ENCODE measurements at regions not wholly inside any gene's neighbourhood (a gene's known extent, or its start where the extent isn't known, plus 50 kb on each side); places are given as distances from the start of the nearest gene placed in this dataset.
"Not testable (repeated sequence)": the region's sequence is repeated elsewhere in the genome, so short reads cannot be mapped to it uniquely, and the experiment has no call there.

GRCh38 chr13:87976650-87977049 is 305.5 kb downstream of the SLITRK5 start:
- H3K4me1 Mint-ChIP-seq: not testable (repeated sequence)

GRCh38 chr13:87981416-87981815 is 310.2 kb downstream of the SLITRK5 start:
- Mint-ChIP-seq H3K4me1 (no peaks in the 10 kb centered on the region), H3K27ac (no peak overlapping the region), H3K27me3 (no peaks in the 10 kb centered on the region), H3K9me3 (peaks cover 5% of the 10 kb centered on the region), H3K4me3 (no peak overlapping the region), H3K36me3 (ENCODE audit: low read depth) (no peaks in the 10 kb centered on the region)
- ATAC-seq (replicated peaks): no peak

More at GRCh38 chr13:87976650-87977049, 305.5 kb downstream of the SLITRK5 start:
- H3K27ac Mint-ChIP-seq; H3K36me3 Mint-ChIP-seq (ENCODE audit: low read depth); H3K9me3 Mint-ChIP-seq; H3K4me3 Mint-ChIP-seq; H3K27me3 Mint-ChIP-seq; ATAC-seq (replicated peaks): not testable (repeated sequence)

DNA sequence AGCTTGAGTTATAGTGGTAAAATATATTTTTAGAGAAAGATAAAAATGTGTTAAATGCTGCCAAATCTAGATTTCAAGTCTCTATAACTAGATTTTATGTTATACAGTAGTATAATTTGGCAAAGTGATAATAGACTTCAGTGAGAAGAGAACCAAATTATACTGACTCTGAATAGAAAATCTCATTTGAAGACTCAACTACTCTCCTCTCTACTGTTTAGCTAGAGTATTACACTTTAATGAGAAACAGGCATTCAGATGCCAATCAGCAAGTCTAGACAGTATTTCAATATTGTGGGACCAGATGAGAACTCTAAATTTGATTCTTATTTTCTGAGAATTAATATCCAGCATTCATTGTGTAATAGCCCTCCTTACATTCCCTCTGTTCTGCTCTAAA is 311.2 kb downstream of the SLITRK5 start:
- no peak for ATAC-seq (replicated peaks)
- Mint-ChIP-seq H3K9me3 (peaks cover 5% of the 10 kb centered on the region), H3K36me3 (ENCODE audit: low read depth) (no peaks in the 10 kb centered on the region), H3K4me3 (no peak overlapping the region), H3K27me3 (no peaks in the 10 kb centered on the region), H3K27ac (no peak overlapping the region), H3K4me1 (no peaks in the 10 kb centered on the region)

DNA sequence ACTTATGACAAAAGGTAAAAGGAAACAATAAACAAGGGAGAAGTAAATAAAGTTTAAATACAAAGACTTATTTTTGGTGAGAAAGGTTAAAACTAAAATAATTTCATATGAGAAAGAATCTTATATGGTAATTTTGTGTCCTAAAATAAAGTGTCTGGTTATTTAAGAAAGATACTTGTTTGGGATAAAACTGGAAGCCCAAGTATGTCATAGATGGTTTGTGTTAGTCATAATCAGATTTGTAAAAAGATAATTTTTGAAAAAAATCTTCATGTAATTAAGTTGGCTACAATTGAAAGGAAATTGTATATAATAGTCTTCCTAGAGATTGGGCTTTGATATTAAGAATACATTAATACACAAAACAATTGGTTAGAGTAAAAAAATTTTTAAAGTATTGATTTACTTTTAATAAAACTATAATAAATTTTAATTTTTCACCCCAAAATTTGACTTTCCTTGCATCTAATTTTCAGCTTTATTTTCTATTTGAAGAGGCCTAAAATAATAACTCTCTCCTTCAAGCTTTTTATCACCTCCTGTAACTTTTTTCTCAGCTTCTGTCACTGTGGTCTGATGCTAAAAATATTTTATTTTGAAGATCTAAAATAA is 315.6 kb downstream of the SLITRK5 start:
- no peak for ATAC-seq (replicated peaks)
- H3K27me3 Mint-ChIP-seq: no peaks in the 10 kb centered on the region
- no peak overlapping the region for H3K27ac Mint-ChIP-seq
- H3K9me3 Mint-ChIP-seq: peaks cover 5% of the 10 kb centered on the region
- no peaks in the 10 kb centered on the region for H3K4me1 Mint-ChIP-seq
- no peaks in the 10 kb centered on the region for H3K36me3 Mint-ChIP-seq (ENCODE audit: low read depth)
- no peak overlapping the region for H3K4me3 Mint-ChIP-seq

- Mint-ChIP-seq H3K27ac (no peak overlapping the region), H3K9me3 (peaks cover 6% of the 10 kb centered on the region), H3K27me3 (no peaks in the 10 kb centered on the region)
These were observed 326.9 kb downstream of the SLITRK5 start for GRCh38 chr13:87998081-87998480.

DNA sequence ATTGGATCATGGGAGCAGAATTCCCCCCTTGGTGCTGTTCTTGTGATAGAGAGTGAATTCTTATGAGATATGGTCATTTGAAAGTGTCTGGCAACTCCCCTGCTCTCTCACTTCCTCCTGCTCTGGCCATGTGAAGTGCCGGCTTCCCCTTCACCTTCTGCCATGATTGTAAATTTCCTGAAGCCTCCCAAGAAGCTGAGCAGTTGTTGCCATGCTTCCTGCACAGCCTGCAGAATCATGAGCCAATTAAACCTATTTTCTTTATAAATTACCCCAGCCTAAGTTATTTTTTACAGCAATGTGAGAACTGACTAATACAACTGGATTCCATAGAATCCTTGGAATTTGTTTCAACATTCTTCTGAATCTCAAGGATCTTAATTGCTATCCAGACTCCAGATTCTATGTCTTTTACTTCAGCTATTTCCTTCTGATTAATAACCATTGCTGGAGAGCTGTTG is 328.1 kb downstream of the SLITRK5 start:
- no peaks in the 10 kb centered on the region for H3K4me1 Mint-ChIP-seq
- ATAC-seq (replicated peaks): no peak
- H3K4me3 Mint-ChIP-seq: no peak overlapping the region

More at GRCh38 chr13:87998081-87998480, 326.9 kb downstream of the SLITRK5 start:
- no peak for ATAC-seq (replicated peaks)
- Mint-ChIP-seq H3K4me3 (no peak overlapping the region), H3K4me1 (no peaks in the 10 kb centered on the region), H3K36me3 (ENCODE audit: low read depth) (no peaks in the 10 kb centered on the region)

GRCh38 chr13:87999788-88000187 is 328.6 kb downstream of the SLITRK5 start:
- Mint-ChIP-seq H3K27me3 (no peaks in the 10 kb centered on the region), H3K4me3 (no peak overlapping the region), H3K4me1 (no peaks in the 10 kb centered on the region), H3K36me3 (ENCODE audit: low read depth) (no peaks in the 10 kb centered on the region), H3K27ac (no peak overlapping the region), H3K9me3 (peaks cover 11% of the 10 kb centered on the region)
- no peak for ATAC-seq (replicated peaks)

More for the DNA sequence above, 328.1 kb downstream of the SLITRK5 start:
- no peaks in the 10 kb centered on the region for H3K27me3 Mint-ChIP-seq
- H3K9me3 Mint-ChIP-seq: peaks cover 11% of the 10 kb centered on the region
- no peaks in the 10 kb centered on the region for H3K36me3 Mint-ChIP-seq (ENCODE audit: low read depth)
- H3K27ac Mint-ChIP-seq: no peak overlapping the region

- H3K9me3 Mint-ChIP-seq: peaks cover 11% of the 10 kb centered on the region
- ATAC-seq (replicated peaks): no peak
- H3K4me3 Mint-ChIP-seq: no peak overlapping the region
- no peaks in the 10 kb centered on the region for H3K36me3 Mint-ChIP-seq (ENCODE audit: low read depth)
- H3K4me1 Mint-ChIP-seq: no peaks in the 10 kb centered on the region
- H3K27ac Mint-ChIP-seq: no peak overlapping the region
- no peaks in the 10 kb centered on the region for H3K27me3 Mint-ChIP-seq
These were observed 329.1 kb downstream of the SLITRK5 start for GRCh38 chr13:88000239-88000638.

- Mint-ChIP-seq H3K4me3 (no peak overlapping the region), H3K27me3 (no peaks in the 10 kb centered on the region), H3K27ac (no peak overlapping the region), H3K36me3 (ENCODE audit: low read depth) (no peaks in the 10 kb centered on the region), H3K9me3 (peaks cover 11% of the 10 kb centered on the region), H3K4me1 (no peaks in the 10 kb centered on the region)
- no peak for ATAC-seq (replicated peaks)
These were observed 329.6 kb downstream of the SLITRK5 start for GRCh38 chr13:88000787-88001186.

- no peak overlapping the region for H3K27ac Mint-ChIP-seq
- H3K36me3 Mint-ChIP-seq (ENCODE audit: low read depth): no peaks in the 10 kb centered on the region
- ATAC-seq (replicated peaks): no peak
- no peak overlapping the region for H3K4me3 Mint-ChIP-seq
- peaks cover 5% of the 10 kb centered on the region for H3K9me3 Mint-ChIP-seq
- H3K27me3 Mint-ChIP-seq: no peaks in the 10 kb centered on the region
- H3K4me1 Mint-ChIP-seq: no peaks in the 10 kb centered on the region
These were observed 334.0 kb downstream of the SLITRK5 start for GRCh38 chr13:88005188-88005587.

GRCh38 chr13:88014527-88014926 is 343.4 kb downstream of the SLITRK5 start:
- Mint-ChIP-seq H3K4me1 (no peaks in the 10 kb centered on the region), H3K36me3 (ENCODE audit: low read depth) (no peaks in the 10 kb centered on the region), H3K4me3 (no peak overlapping the region), H3K27me3 (no peaks in the 10 kb centered on the region), H3K27ac (no peak overlapping the region), H3K9me3 (peaks cover 10% of the 10 kb centered on the region)
- no peak for ATAC-seq (replicated peaks)

GRCh38 chr13:88022431-88023208 is 351.4 kb downstream of the SLITRK5 start:
- peaks cover 14% of the 10 kb centered on the region for H3K9me3 Mint-ChIP-seq
- no peak overlapping the region for H3K4me3 Mint-ChIP-seq
- H3K36me3 Mint-ChIP-seq (ENCODE audit: low read depth): no peaks in the 10 kb centered on the region
- no peaks in the 10 kb centered on the region for H3K4me1 Mint-ChIP-seq
- H3K27me3 Mint-ChIP-seq: no peaks in the 10 kb centered on the region
- no peak for ATAC-seq (replicated peaks)
- no peak overlapping the region for H3K27ac Mint-ChIP-seq

GRCh38 chr13:88026241-88026640 is 355.1 kb downstream of the SLITRK5 start:
- H3K27me3 Mint-ChIP-seq: no peaks in the 10 kb centered on the region
- ATAC-seq (replicated peaks): no peak
- H3K4me3 Mint-ChIP-seq: no peak overlapping the region
- H3K36me3 Mint-ChIP-seq (ENCODE audit: low read depth): no peaks in the 10 kb centered on the region
- no peaks in the 10 kb centered on the region for H3K4me1 Mint-ChIP-seq
- H3K27ac Mint-ChIP-seq: no peak overlapping the region
- H3K9me3 Mint-ChIP-seq: peaks cover under 1% of the 10 kb centered on the region

DNA sequence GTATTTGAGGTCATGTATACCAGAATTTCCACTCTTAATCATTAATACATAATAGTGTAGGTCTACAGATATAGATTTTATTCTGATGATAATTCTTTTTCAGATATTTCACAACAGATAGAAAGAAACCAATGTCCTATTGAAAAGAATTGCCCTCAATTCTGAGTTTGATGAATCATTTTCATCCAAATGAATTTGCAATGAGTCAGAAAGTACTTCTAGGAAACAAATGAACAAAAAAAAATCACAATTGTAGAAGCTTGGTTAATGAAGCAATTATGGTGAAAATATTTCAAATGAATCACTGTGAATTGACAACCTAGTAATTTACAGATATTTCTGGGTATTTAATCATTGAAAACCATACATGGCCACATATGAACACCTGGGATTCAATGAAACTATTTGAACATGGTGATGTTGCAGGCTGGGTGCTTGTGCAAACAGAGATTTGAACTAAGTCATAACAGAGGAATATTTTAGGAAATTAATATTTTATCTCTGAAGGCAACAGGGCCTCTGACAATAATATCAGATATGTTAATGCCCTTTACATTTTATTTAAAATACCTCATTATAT is 360.9 kb downstream of the SLITRK5 start:
- Mint-ChIP-seq H3K4me3 (no peak overlapping the region), H3K27me3 (no peaks in the 10 kb centered on the region), H3K36me3 (ENCODE audit: low read depth) (no peaks in the 10 kb centered on the region), H3K27ac (no peak overlapping the region), H3K9me3 (peaks cover 4% of the 10 kb centered on the region), H3K4me1 (no peaks in the 10 kb centered on the region)
- no peak for ATAC-seq (replicated peaks)

- H3K4me3 Mint-ChIP-seq; H3K36me3 Mint-ChIP-seq (ENCODE audit: low read depth); H3K9me3 Mint-ChIP-seq; H3K27me3 Mint-ChIP-seq; H3K4me1 Mint-ChIP-seq; ATAC-seq (replicated peaks); H3K27ac Mint-ChIP-seq: not testable (repeated sequence)
These were observed 365.0 kb downstream of the SLITRK5 start for GRCh38 chr13:88036205-88036604.

All from activated T-helper 17 cell treated with anti-CD3 and anti-CD28 coated beads, Interleukin-2, amount 50 U/mL, for 72 hours (primary cell).